Psoas muscle (tissue), 7 donors: ENCODE measurements at regions not wholly inside any gene's neighbourhood (a gene's known extent, or its start where the extent isn't known, plus 50 kb on each side); places are given as distances from the start of the nearest gene placed in this dataset.

Experiments
- ATAC-seq, 4 donors: fragments of 200-7000 bp; cut with Tn5 transposase; one replicate each; pipeline ENCODE4 v1.9.1; 2020; ENCODE audit warnings: moderate library complexity in 3 of 4, mild to moderate bottlenecking in 2 of 4
- DNase-seq, 2 donors: peaks; one replicate each; pipeline ENCODE4 v3.0.0-alpha.2; 2020
- H3K27ac ChIP-seq: fragments of 200-600 bp; one replicate; pipeline ENCODE4 v1.8.0; 2022
- H3K27me3 ChIP-seq, 3 donors: fragments of 200-600 bp in 1 of 3; one replicate each; pipeline versions ENCODE4 v1.6.1 to v1.8.0; 2013 to 2022; ENCODE audit warnings: low read length in 2 of 3, mild to moderate bottlenecking in 2 of 3, moderate library complexity in 1 of 3; ENCODE audit not compliant: insufficient read depth in 3 of 3
- H3K36me3 ChIP-seq, 2 donors: fragments of 200-600 bp in 1 of 2; one replicate each; pipeline versions ENCODE4 v1.6.1 to v1.8.0; 2013 to 2022; ENCODE audit warnings: low read depth in 1 of 2, mild to moderate bottlenecking in 1 of 2, moderate library complexity in 1 of 2; ENCODE audit not compliant: insufficient read depth in 1 of 2
- H3K4me1 ChIP-seq: fragments of 200-600 bp; one replicate; pipeline ENCODE4 v1.8.0; 2022
- H3K4me3 ChIP-seq: fragments of 200-600 bp; one replicate; pipeline ENCODE4 v1.8.0; 2022; ENCODE audit warnings: mild to moderate bottlenecking
- H3K9me3 ChIP-seq: fragments of 200-600 bp; one replicate; pipeline ENCODE4 v1.8.0; 2022
- CTCF ChIP-seq: fragments of 200-600 bp; IDR thresholded peaks from one replicate; pipeline ENCODE4 v1.8.0; 2022; ENCODE audit warnings: antibody characterized with exemption
- WGBS, 3 donors: extraction: QIAGEN DNeasy Blood & Tissue Kit; methylation state at CpG; one replicate each; pipeline versions ENCODE4 v1.1.6 to v1.1.7; 2013; 5-methylcytosine and 5-hydroxymethylcytosine counted together
- intact Hi-C, 2 donors: fragments of 100-400 bp; cut with DNase I; formaldehyde crosslinking; loops; one replicate each; pipeline versions ENCODE4 v1.11.0 to v1.14.2; 2022
- donor health status: healthy with polysubstance abuse.
- donor health status: DM: no; HTN: no; CAD: no; lungs with moderate emphysema.
- donor health status: Bipolar disorder and iron deficiency.
- donor health status: healthy.
- donor health status: DM: yes; HTN: yes; CAD: no.
- donor health status: DM: no; HTN: no; CAD: no.
- donor health status: DM: yes; HTN: yes; CAD: no.

DNA sequence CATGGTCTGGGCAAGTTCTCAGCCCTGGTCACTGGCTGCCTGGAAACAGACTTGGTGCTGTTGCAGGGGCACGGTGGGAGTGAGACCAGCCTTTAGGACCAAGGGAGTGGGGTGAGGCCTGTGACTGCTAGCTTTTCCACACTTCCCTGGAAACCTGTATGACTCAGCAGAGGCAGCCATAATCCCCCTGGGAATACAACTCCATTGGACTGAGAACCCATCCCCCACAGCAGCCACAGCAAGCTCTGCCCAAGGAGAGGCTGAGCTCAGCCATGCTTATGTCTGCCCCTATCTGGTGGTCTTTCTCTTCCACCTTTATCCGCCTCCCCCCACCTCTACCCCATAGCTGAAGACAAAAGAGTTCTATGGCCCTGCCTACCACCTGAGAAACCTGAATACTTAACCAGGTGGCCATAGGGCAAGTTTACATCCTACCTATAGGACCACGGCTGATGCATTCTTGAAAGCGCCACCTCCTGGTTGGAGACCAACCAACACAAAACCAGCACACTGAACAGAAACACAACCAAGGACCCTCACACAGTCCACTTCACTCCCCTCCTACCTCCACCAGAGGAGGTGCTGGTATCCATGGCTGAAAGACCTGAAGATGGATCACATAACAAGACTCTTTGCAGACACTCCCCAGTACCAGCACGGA, 816.2 kb upstream of the SOX9 start:
- no peaks in the 10 kb centered on the region for H3K36me3 ChIP-seq
- no peaks in the 10 kb centered on the region for H3K4me1 ChIP-seq
- no peak for ATAC-seq
- WGBS, 3 donors: 90 to 94% (median 90%) methylated on average over 5 of the region's 5 CpGs
- no peak for TF ChIP-seq CTCF
- no peak overlapping the region for H3K27ac ChIP-seq
- intact Hi-C loops: no loop called here
- no peaks in the 10 kb centered on the region for H3K9me3 ChIP-seq
- no peak for DNase-seq
- H3K27me3 ChIP-seq: no peaks in the 10 kb centered on the region
- H3K4me3 ChIP-seq: no peak overlapping the region

GRCh38 chr17:71313866-71314265, 807.0 kb upstream of the SOX9 start:
- WGBS, 3 donors: 35 to 50% (median 43%) methylated on average over 3 of the region's 3 CpGs
- Histone ChIP-seq H3K4me1 (no peaks in the 10 kb centered on the region), H3K27ac (no peak overlapping the region), H3K9me3 (no peaks in the 10 kb centered on the region), H3K36me3 (no peaks in the 10 kb centered on the region), H3K27me3 (no peaks in the 10 kb centered on the region), H3K4me3 (no peak overlapping the region)
- no peak for DNase-seq
- ATAC-seq: no peak
- intact Hi-C loops: no loop called here
- TF ChIP-seq CTCF: no peak

DNA sequence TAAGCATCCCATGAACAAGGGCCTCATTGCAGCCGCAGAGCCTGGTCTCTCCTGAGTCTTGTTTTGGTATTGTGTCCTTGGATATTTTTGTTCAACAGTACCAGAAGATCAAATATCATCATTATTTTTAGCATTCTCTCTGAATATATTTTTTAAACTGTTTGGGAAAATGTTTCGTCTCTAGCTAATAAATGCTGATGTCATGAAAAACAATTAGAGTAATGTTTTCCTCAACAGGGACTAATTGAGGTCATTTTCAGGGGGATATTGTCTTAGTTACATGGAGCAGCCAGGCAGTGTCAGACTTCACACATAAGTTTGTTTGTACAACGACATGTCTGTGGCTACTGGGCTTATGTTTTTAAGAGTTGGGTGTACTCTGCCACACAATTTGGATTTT, 805.3 kb upstream of the SOX9 start:
- H3K9me3 ChIP-seq: no peaks in the 10 kb centered on the region
- 49 to 56% (median 56%) methylated on average over 3 of the region's 3 CpGs for WGBS, 3 donors
- ATAC-seq (no peak), DNase-seq (no peak)
- H3K36me3 ChIP-seq: no peaks in the 10 kb centered on the region
- no peaks in the 10 kb centered on the region for H3K27me3 ChIP-seq
- TF ChIP-seq CTCF: no peak
- intact Hi-C loops: no loop called here
- no peaks in the 10 kb centered on the region for H3K4me1 ChIP-seq
- H3K4me3 ChIP-seq: no peak overlapping the region
- H3K27ac ChIP-seq: no peak overlapping the region

DNA sequence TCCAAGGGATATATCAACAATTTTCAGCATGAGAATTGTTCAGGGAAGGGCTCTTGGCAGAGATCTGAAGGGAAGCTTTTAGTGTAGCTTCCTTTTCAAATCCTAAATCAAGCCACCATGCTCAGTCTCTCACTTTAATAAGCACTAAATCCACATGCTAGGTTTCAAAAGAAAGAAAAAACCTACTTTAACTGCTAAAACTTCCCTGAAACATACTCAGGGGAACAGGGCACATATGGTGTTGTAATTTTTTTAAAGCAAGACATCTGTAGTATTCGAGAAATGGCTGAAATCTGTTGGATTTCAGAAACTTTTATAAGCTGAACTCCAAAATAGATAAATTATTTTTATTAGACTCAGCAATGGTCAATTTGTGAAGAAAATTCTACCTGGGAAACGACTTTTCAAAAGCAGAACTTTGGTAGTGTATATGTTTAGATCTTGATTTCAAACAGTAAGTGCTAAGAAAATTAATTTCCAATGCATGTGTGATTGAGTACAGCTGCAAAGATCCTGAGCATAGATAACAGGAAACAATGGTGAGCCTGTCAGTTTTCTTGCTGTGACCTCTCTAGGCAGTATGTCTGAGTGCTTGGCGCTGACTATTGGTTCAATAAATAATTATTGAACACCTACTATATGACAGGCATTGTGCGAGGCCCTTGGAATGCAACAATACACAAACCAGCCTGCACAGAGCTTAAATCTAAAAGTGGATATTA, 804.5 kb upstream of the SOX9 start:
- Histone ChIP-seq H3K9me3 (no peaks in the 10 kb centered on the region), H3K4me1 (no peaks in the 10 kb centered on the region), H3K27ac (no peak overlapping the region), H3K4me3 (no peak overlapping the region), H3K36me3 (no peaks in the 10 kb centered on the region), H3K27me3 (no peaks in the 10 kb centered on the region)
- intact Hi-C loops: no loop called here
- DNase-seq: no peak
- ATAC-seq: no peak
- WGBS, 3 donors: 42 to 48% (median 46%) methylated on average over 4 of the region's 4 CpGs
- TF ChIP-seq CTCF: no peak
